A673 (cell line): ENCODE measurements at regions not wholly inside any gene's neighbourhood (a gene's known extent, or its start where the extent isn't known, plus 50 kb on each side); places are given as distances from the start of the nearest gene placed in this dataset.

Experiments used
- BruUV-seq: library from RNA; stranded (reverse); fragments of 400-500 nt; replicated peaks from 2 replicates; lab custom pipeline; 2021; lab: Mats Ljungman, UMichigan
- CTCF ChIA-PET: fragments of 300-600 bp; sonication (Branson Sonifier 250); formaldehyde crosslinking; loops from one replicate; lab custom pipeline; 2022; ENCODE audit warnings: antibody characterized with exemption; lab: Charles Lee
- POLR2A ChIA-PET: fragments of 300-600 bp; sonication (Branson Sonifier 250); formaldehyde crosslinking; loops from one replicate; lab custom pipeline; 2022; ENCODE audit warnings: antibody characterized with exemption; ENCODE audit not compliant: low non-redundant PET; lab: Charles Lee
- DNase-seq: peaks from one replicate; pipeline ENCODE4 v3.0.0-alpha.2; 2015; ENCODE audit warnings: low spot score
- H3K27ac ChIP-seq: fragments of 200-600 bp; sonication (generic); 2 replicates; pipeline ENCODE4 v1.5.1; 2016; ENCODE audit warnings: mixed run types, low read depth, mild to moderate bottlenecking, mixed read lengths, antibody characterized with exemption, low read length; ENCODE audit not compliant: poor library complexity, severe bottlenecking
- H3K27me3 ChIP-seq: fragments of 200-600 bp; sonication (generic); replicated peaks from 2 replicates; pipeline ENCODE4 v1.6.1; 2017; ENCODE audit warnings: mixed run types, low read depth, mild to moderate bottlenecking, mixed read lengths, antibody characterized with exemption, low read length; ENCODE audit not compliant: insufficient read depth, poor library complexity
- H3K36me3 ChIP-seq: fragments of 200-600 bp; sonication (generic); 2 replicates; pipeline ENCODE4 v1.6.1; 2016; ENCODE audit warnings: mixed run types, mild to moderate bottlenecking, mixed read lengths, antibody characterized with exemption, low read length; ENCODE audit not compliant: insufficient read depth, poor library complexity, severe bottlenecking
- H3K4me1 ChIP-seq: fragments of 200-600 bp; sonication (generic); 2 replicates; pipeline ENCODE4 v1.6.1; 2017; ENCODE audit warnings: mixed run types, mild to moderate bottlenecking, mixed read lengths, antibody characterized with exemption, low read length; ENCODE audit not compliant: insufficient read depth, poor library complexity, severe bottlenecking
- H3K4me3 ChIP-seq: fragments of 200-600 bp; sonication (generic); 2 replicates; pipeline ENCODE4 v1.5.1; 2016; ENCODE audit warnings: low read depth, mixed run types, mild to moderate bottlenecking, mixed read lengths, low read length; ENCODE audit not compliant: poor library complexity, severe bottlenecking
- H3K9me3 ChIP-seq: fragments of 200-600 bp; sonication (generic); 2 replicates; pipeline ENCODE4 v1.6.1; 2016; ENCODE audit warnings: mixed run types, low read depth, mild to moderate bottlenecking, mixed read lengths, antibody characterized with exemption, low read length; ENCODE audit not compliant: poor library complexity, severe bottlenecking
- CTCF ChIP-seq: fragments of 300-800, 200-600 bp; sonication (generic); conservative IDR thresholded peaks from 2 replicates; pipeline ENCODE4 v1.5.1; 2017; ENCODE audit warnings: low read depth, mild to moderate bottlenecking, antibody characterized with exemption, low read length, moderate library complexity, mixed read lengths
- EZH2 ChIP-seq: fragments of 200-600 bp; sonication (generic); IDR thresholded peaks from 2 replicates; pipeline ENCODE4 v1.6.1; 2017; ENCODE audit warnings: borderline replicate concordance, low read depth, mild to moderate bottlenecking, mixed read lengths, antibody characterized with exemption, low read length; ENCODE audit not compliant: poor library complexity, severe bottlenecking
- intact Hi-C: fragments of 100-400 bp; cut with micrococcal nuclease; formaldehyde crosslinking; loops from one replicate; pipeline ENCODE4 v1.10.0; 2022; ENCODE audit not compliant: unreplicated experiment

GRCh38 chr14:40199101-40199500 lies 766.9 kb upstream of the FBXO33 start:
- Histone ChIP-seq H3K4me3 (no peak overlapping the region), H3K27ac (no peak overlapping the region), H3K4me1 (no peaks in the 10 kb centered on the region), H3K36me3 (no peaks in the 10 kb centered on the region), H3K27me3 (no peaks in the 10 kb centered on the region), H3K9me3 (no peaks in the 10 kb centered on the region)
- TF ChIP-seq CTCF (no peak), EZH2 (no peak)
- intact Hi-C loops, result no loop called here
- ChIA-PET POLR2A (no interaction called here), CTCF (no interaction called here)
- DNase-seq, result no peak
- BruUV-seq, result no TSS peak

GRCh38 chr14:40197344-40197743 lies 765.1 kb upstream of the FBXO33 start:
- DNase-seq, result no peak
- TF ChIP-seq CTCF, result no peak
- TF ChIP-seq EZH2, result no peak
- ChIA-PET CTCF (no interaction called here), POLR2A (no interaction called here)
- Histone ChIP-seq H3K27ac (no peak overlapping the region), H3K9me3 (no peaks in the 10 kb centered on the region), H3K4me3 (no peak overlapping the region), H3K4me1 (no peaks in the 10 kb centered on the region), H3K27me3 (no peaks in the 10 kb centered on the region), H3K36me3 (no peaks in the 10 kb centered on the region)
- BruUV-seq, result no TSS peak
- intact Hi-C loops, result no loop called here

DNA sequence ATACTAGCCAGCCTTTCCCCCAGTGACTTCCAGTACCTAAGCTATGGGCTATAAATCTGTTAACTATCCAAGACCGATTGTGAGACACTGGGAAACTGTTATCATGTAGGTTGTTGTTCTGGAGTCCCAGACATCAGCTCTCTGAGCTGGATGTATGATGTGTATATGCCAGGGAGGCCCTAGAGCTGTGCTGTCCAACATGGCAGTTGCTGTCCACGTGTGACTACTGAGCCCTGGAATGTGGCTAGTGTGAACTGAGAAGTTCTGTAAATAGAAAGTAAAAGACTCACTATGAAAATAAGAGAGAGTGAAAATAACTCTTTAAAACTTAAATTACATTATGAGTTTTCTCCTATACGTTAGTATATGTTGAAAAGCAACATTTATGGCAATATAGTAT lies 755.8 kb upstream of the FBXO33 start:
- Histone ChIP-seq H3K36me3 (no peaks in the 10 kb centered on the region), H3K4me3 (no peak overlapping the region), H3K27me3 (no peaks in the 10 kb centered on the region), H3K9me3 (no peaks in the 10 kb centered on the region), H3K27ac (no peak overlapping the region), H3K4me1 (no peaks in the 10 kb centered on the region)
- POLR2A ChIA-PET, result no interaction called here
- DNase-seq, result no peak
- no peak for TF ChIP-seq EZH2
- TF ChIP-seq CTCF, result no peak
- intact Hi-C loops, result no loop called here
- CTCF ChIA-PET, result no interaction called here
- BruUV-seq, result no TSS peak
